ENCODE measurements at regions not wholly inside any gene's neighbourhood (a gene's known extent, or its start where the extent isn't known, plus 50 kb on each side); places are given as distances from the start of the nearest gene placed in this dataset.

GRCh38 chrX:2552621-2553201, 51.9 kb upstream of the DHRSX start:
- FAIRE-seq (no peak), ATAC-seq (no peak), DNase-seq (ENCODE audit: low read depth, low spot score) (no peak)
- POLR2A ChIA-PET = no interaction called here
- BruUV-seq (replicated peaks) = no TSS peak
- H3K9ac ChIP-seq (ENCODE audit: control insufficient read depth, insufficient read depth, low read length) = no peak overlapping the region
- 24% methylated on average over 7 of the region's 7 CpGs for WGBS (ENCODE audit: insufficient coverage, insufficient replicate concordance, low lambda C conversion rate, missing lambda C conversion rate)
- CTCF ChIA-PET = no interaction called here
- TF ChIP-seq MEF2B (IDR thresholded peaks at IDR 0.05; ENCODE audit: partially characterized antibody, poor library complexity, severe bottlenecking) (peak; percentile 24), MTA3 (IDR thresholded peaks at IDR 0.05; ENCODE audit: borderline replicate concordance, low read length) (no peak), POU2F2 (IDR thresholded peaks at IDR 0.05; ENCODE audit: borderline replicate concordance, low read depth, low read length) (no peak), HCFC1 (IDR thresholded peaks at IDR 0.05; ENCODE audit: low read length) (no peak), IRF3 (IDR thresholded peaks at IDR 0.05) (no peak), JUND (IDR thresholded peaks at IDR 0.05; ENCODE audit: low read depth, low read length) (no peak), ZBED1 (IDR thresholded peaks at IDR 0.05; ENCODE audit: borderline replicate concordance) (no peak), MXI1 (IDR thresholded peaks at IDR 0.05; ENCODE audit: low read depth, low read length) (no peak), RUNX3 (IDR thresholded peaks at IDR 0.05; ENCODE audit: low read length) (no peak), NR2C2 (IDR thresholded peaks at IDR 0.05; ENCODE audit: borderline replicate concordance, control insufficient read depth, insufficient read length, low read depth) (no peak), POLR2A (IDR thresholded peaks at IDR 0.05; ENCODE audit: low read depth, low read length) (no peak), CHD2 (IDR thresholded peaks at IDR 0.05; ENCODE audit: borderline replicate concordance, low read depth, low read length) (no peak), ZBTB4 (CRISPR knock-in tag; IDR thresholded peaks at IDR 0.05) (no peak), KDM1A (IDR thresholded peaks at IDR 0.05; ENCODE audit: borderline replicate concordance) (no peak), BHLHE40 (IDR thresholded peaks at IDR 0.05; ENCODE audit: borderline replicate concordance in 1 of 2, low read depth in 2 of 2, low read length in 1 of 2) (peak; percentile 6 to 11; a peak in 1 of 4 replicates)
- TF ChIP-seq, protein P1, sequence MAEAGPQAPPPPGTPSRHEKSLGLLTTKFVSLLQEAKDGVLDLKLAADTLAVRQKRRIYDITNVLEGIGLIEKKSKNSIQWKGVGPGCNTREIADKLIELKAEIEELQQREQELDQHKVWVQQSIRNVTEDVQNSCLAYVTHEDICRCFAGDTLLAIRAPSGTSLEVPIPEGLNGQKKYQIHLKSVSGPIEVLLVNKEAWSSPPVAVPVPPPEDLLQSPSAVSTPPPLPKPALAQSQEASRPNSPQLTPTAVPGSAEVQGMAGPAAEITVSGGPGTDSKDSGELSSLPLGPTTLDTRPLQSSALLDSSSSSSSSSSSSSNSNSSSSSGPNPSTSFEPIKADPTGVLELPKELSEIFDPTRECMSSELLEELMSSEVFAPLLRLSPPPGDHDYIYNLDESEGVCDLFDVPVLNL (IDR thresholded peaks at IDR 0.05; ENCODE audit: low read depth, low read length) = no peak
- SMC1A ChIA-PET (ENCODE audit: uncharacterized antibody, unreplicated experiment) = no interaction called here
- no peak overlapping the region for H3K4me2 ChIP-seq (ENCODE audit: control insufficient read depth, insufficient read depth)
- H3K4me3 ChIP-seq = no peak overlapping the region
- H2AFZ ChIP-seq (ENCODE audit: control insufficient read depth, low read depth, low read length) = no peak overlapping the region
- no peaks in the 10 kb centered on the region for H3K27me3 ChIP-seq (replicated peaks in 1 of 2; ENCODE audit: control insufficient read depth in 2 of 2, insufficient read depth in 2 of 2, low read length in 1 of 2)
- H3K9me3 ChIP-seq (replicated peaks; ENCODE audit: control insufficient read depth, insufficient read depth, low read length) = peaks cover 2% of the 10 kb centered on the region; the same call in 2 of the 3 replicates
- no peaks in the 10 kb centered on the region for H3K79me2 ChIP-seq (ENCODE audit: control insufficient read depth, insufficient read depth, low read length)
- intact Hi-C loops (cut with micrococcal nuclease; ENCODE audit: unreplicated experiment) = no loop called here
- no peaks in the 10 kb centered on the region for H4K20me1 ChIP-seq (ENCODE audit: control insufficient read depth, insufficient read depth)
- in situ Hi-C loops (cut with MboI) = no loop called here
- H3K36me3 ChIP-seq (ENCODE audit: control insufficient read depth in 2 of 2, insufficient read depth in 2 of 2, low read length in 1 of 2) = no peaks in the 10 kb centered on the region
- H3K4me1 ChIP-seq (ENCODE audit: control insufficient read depth, insufficient read depth, low read length) = no peaks in the 10 kb centered on the region
- H3K27ac ChIP-seq (ENCODE audit: control insufficient read depth, insufficient read depth) = no peak overlapping the region
- RAD21 ChIA-PET (ENCODE audit: unreplicated experiment) = no interaction called here

Measured in GM12878 (cell line).